ENCODE measurements at regions not wholly inside any gene's neighbourhood (a gene's known extent, or its start where the extent isn't known, plus 50 kb on each side); places are given as distances from the start of the nearest gene placed in this dataset.

DNA sequence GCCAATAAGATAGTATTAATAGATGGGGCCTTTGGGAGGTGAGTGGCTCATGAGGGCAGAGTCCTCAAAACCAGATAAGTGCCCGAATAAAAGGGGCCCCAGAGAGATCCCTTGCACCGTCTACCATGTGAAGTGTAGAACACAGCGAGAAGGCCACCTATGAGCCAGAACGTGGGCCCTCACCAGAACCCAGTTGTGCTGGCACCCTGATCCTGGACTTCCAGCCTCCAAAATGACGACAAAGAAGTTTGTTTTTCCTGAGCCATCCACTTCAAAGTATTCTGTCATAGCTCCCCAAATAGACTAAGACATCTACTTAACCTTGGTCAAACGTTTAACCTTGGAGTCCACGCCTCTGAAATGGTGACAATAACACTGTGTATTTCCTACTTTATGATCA is 158.1 kb downstream of the EFNB2 start:
- Histone ChIP-seq H3K27me3 (ENCODE audit: low read depth) (no peaks in the 10 kb centered on the region), H3K4me1 (no peaks in the 10 kb centered on the region), H3K9me3 (replicated peaks) (no peaks in the 10 kb centered on the region), H3K36me3 (no peaks in the 10 kb centered on the region), H3K4me3 (no peak overlapping the region), H3K27ac (replicated peaks) (no peak overlapping the region)
- intact Hi-C loops (cut with micrococcal nuclease) = no loop called here
- DNase-seq = no peak
- TF ChIP-seq CTCF (IDR thresholded peaks at IDR 0.05; ENCODE audit: borderline replicate concordance) = no peak

DNA sequence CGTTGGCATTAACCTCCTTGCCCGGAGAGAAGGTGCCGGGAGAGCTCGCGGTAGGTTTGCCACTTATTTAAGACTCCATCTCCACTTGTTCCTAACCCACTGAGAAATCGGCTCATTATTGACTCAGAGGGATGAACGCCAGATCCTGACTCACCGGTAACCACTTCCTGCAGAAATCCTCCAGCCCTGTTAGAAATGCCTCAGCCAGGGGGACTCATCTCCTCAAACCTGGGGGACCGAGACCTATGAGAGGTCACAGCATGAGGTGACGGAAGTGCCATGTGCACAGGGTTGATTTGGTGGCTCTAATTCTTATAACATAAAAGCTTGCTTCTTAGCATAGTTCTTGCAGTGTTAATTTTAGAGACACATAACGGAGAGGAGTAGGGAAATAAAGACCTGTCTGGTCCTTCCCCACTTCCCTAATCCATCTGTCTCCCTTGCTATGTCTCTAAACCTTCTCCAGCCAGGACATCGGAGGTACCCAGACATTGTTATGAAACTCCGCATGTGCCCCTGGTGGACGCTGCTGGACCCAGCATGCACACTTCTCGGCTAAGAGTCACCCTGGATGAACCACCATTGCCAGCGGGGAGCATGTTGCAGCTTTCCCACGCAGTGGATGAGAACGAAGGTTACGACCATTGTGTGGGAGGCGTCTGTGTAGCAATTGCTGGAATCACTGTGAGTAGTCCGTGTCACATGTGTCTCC is 158.9 kb downstream of the EFNB2 start:
- Histone ChIP-seq H3K4me1 (no peaks in the 10 kb centered on the region), H3K27ac (replicated peaks) (no peak overlapping the region), H3K36me3 (no peaks in the 10 kb centered on the region), H3K4me3 (no peak overlapping the region), H3K9me3 (replicated peaks) (no peaks in the 10 kb centered on the region), H3K27me3 (ENCODE audit: low read depth) (no peaks in the 10 kb centered on the region)
- DNase-seq = no peak
- intact Hi-C loops (cut with micrococcal nuclease) = no loop called here
- no peak for TF ChIP-seq CTCF (IDR thresholded peaks at IDR 0.05; ENCODE audit: borderline replicate concordance)

- Histone ChIP-seq H3K4me3 (no peak overlapping the region), H3K4me1 (no peaks in the 10 kb centered on the region), H3K9me3 (replicated peaks) (no peaks in the 10 kb centered on the region), H3K27me3 (ENCODE audit: low read depth) (no peaks in the 10 kb centered on the region), H3K36me3 (no peaks in the 10 kb centered on the region), H3K27ac (replicated peaks) (no peak overlapping the region)
- intact Hi-C loops (cut with micrococcal nuclease) = no loop called here
- TF ChIP-seq CTCF (IDR thresholded peaks at IDR 0.05; ENCODE audit: borderline replicate concordance) = no peak
- DNase-seq = no peak
These were observed 160.4 kb downstream of the EFNB2 start for GRCh38 chr13:106375085-106375484.

- TF ChIP-seq CTCF (IDR thresholded peaks at IDR 0.05; ENCODE audit: borderline replicate concordance) = no peak
- H3K27me3 ChIP-seq (ENCODE audit: low read depth) = no peaks in the 10 kb centered on the region
- DNase-seq = no peak
- H3K27ac ChIP-seq (replicated peaks) = no peak overlapping the region
- intact Hi-C loops (cut with micrococcal nuclease) = no loop called here
- no peaks in the 10 kb centered on the region for H3K36me3 ChIP-seq
- H3K4me1 ChIP-seq = no peaks in the 10 kb centered on the region
- H3K4me3 ChIP-seq = no peak overlapping the region
- no peaks in the 10 kb centered on the region for H3K9me3 ChIP-seq (replicated peaks)
These were observed 160.8 kb downstream of the EFNB2 start for GRCh38 chr13:106374631-106375030.

GRCh38 chr13:106373989-106374572 is 161.4 kb downstream of the EFNB2 start:
- H3K27me3 ChIP-seq (ENCODE audit: low read depth) = no peaks in the 10 kb centered on the region
- intact Hi-C loops (cut with micrococcal nuclease) = no loop called here
- no peaks in the 10 kb centered on the region for H3K36me3 ChIP-seq
- no peak for TF ChIP-seq CTCF (IDR thresholded peaks at IDR 0.05; ENCODE audit: borderline replicate concordance)
- H3K27ac ChIP-seq (replicated peaks) = no peak overlapping the region
- H3K4me3 ChIP-seq = no peak overlapping the region
- DNase-seq = no peak
- H3K9me3 ChIP-seq (replicated peaks) = no peaks in the 10 kb centered on the region
- H3K4me1 ChIP-seq = no peaks in the 10 kb centered on the region
